ENCODE measurements at regions not wholly inside any gene's neighbourhood (a gene's known extent, or its start where the extent isn't known, plus 50 kb on each side); places are given as distances from the start of the nearest gene placed in this dataset.

DNA sequence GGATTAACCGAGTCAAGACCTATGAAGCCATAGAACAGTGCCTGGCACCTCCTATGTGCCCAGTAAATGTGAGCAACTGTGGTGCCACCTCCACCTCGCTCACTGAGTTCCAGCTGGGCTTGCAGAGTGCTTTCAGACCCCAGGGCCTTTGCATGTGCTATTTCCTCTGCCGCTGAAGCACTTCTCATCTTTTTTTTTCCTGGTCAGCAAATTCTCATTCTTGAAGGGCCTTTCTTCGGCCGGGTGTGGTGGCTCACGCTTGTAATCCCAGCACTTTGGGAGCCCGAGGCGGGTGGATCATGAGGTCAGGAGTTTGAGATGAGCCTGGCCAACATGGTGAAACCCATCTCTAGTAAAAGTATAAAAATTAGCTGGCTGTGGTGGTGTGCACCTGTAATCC is 76.5 kb downstream of the MSX1 start:
- Histone ChIP-seq H3K9me3 (ENCODE audit: low read depth) (no peaks in the 10 kb centered on the region), H3K4me2 (no peak overlapping the region), H3K9ac (no peak overlapping the region), H3K4me3 (no peak overlapping the region), H3K79me2 (ENCODE audit: low read depth) (no peaks in the 10 kb centered on the region), H2AFZ (replicated peaks) (no peak overlapping the region), H3K27ac (no peak overlapping the region), H3K27me3 (peaks cover 15% of the 10 kb centered on the region), H3K4me1 (no peaks in the 10 kb centered on the region), H3K36me3 (no peaks in the 10 kb centered on the region), H3F3A (ENCODE audit: low read depth) (no peaks in the 10 kb centered on the region), H4K20me1 (ENCODE audit: low read depth) (no peaks in the 10 kb centered on the region)
- H3K27ac Mint-ChIP-seq: no peak overlapping the region
- H3K36me3 Mint-ChIP-seq: no peaks in the 10 kb centered on the region
- peaks cover 9% of the 10 kb centered on the region for H3K27me3 Mint-ChIP-seq (ENCODE audit: insufficient read depth, low read depth)
- H3K4me1 Mint-ChIP-seq: no peaks in the 10 kb centered on the region
- H3K9me3 Mint-ChIP-seq: no peaks in the 10 kb centered on the region
- H3K4me3 Mint-ChIP-seq: no peak overlapping the region
- DNase-seq (ENCODE audit: low spot score): no peak
- TF ChIP-seq EZH2phosphoT487 (IDR thresholded peaks at IDR 0.05): no peak
- TF ChIP-seq EZH2 (IDR thresholded peaks at IDR 0.05): no peak
- TF ChIP-seq, protein P1, sequence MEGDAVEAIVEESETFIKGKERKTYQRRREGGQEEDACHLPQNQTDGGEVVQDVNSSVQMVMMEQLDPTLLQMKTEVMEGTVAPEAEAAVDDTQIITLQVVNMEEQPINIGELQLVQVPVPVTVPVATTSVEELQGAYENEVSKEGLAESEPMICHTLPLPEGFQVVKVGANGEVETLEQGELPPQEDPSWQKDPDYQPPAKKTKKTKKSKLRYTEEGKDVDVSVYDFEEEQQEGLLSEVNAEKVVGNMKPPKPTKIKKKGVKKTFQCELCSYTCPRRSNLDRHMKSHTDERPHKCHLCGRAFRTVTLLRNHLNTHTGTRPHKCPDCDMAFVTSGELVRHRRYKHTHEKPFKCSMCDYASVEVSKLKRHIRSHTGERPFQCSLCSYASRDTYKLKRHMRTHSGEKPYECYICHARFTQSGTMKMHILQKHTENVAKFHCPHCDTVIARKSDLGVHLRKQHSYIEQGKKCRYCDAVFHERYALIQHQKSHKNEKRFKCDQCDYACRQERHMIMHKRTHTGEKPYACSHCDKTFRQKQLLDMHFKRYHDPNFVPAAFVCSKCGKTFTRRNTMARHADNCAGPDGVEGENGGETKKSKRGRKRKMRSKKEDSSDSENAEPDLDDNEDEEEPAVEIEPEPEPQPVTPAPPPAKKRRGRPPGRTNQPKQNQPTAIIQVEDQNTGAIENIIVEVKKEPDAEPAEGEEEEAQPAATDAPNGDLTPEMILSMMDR (IDR thresholded peaks at IDR 0.05): no peak

DNA sequence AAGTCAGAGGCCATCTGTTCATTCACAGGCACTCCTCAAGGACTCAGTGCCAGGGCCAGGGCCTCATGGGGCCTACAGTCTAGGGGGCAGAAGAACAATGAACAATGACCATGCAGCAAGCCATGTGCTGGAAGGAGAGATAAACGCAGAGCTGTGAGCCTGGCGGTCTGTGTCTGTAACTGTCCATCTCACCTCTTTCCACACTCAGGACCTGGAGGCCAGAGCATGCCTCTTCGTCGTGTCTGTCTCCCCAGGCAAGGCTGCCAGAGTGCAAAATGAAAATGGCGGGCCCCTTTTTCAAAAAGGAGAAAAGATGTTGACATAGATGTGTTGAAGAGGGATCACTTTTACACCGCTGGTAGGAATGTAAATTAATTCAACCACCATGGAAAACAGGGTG is 78.5 kb downstream of the MSX1 start:
- no peaks in the 10 kb centered on the region for H3K36me3 Mint-ChIP-seq

DNA sequence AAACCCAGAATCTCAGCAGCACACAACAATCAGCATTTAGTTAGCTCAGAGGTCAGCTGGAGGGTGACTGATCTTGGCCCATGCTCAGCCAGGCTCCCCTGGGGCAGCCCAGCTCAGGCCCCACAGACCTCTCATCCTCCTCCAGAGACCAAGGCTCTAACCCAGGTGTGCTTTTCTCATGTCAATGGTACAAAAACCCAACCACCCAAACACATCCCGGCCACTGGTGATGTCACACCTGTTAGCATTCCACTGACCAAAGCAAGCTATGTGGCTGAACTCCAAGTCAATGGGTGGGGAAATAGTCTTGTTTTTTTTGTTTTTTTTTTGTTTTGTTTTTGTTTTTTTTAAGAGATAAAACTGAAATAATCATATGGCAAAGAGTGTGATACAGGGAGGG is 77.5 kb downstream of the CYTL1 start:
- Histone ChIP-seq H3F3A (ENCODE audit: low read depth) (no peaks in the 10 kb centered on the region), H3K27ac (no peak overlapping the region), H3K9ac (no peak overlapping the region), H3K4me3 (no peak overlapping the region), H3K9me3 (ENCODE audit: low read depth) (no peaks in the 10 kb centered on the region), H3K36me3 (no peaks in the 10 kb centered on the region), H2AFZ (replicated peaks) (no peak overlapping the region), H3K4me1 (no peaks in the 10 kb centered on the region), H3K79me2 (ENCODE audit: low read depth) (no peaks in the 10 kb centered on the region), H4K20me1 (ENCODE audit: low read depth) (no peaks in the 10 kb centered on the region), H3K27me3 (no peaks in the 10 kb centered on the region), H3K4me2 (no peak overlapping the region)
- Mint-ChIP-seq H3K9me3 (peaks cover 2% of the 10 kb centered on the region), H3K27ac (no peak overlapping the region), H3K4me3 (no peak overlapping the region), H3K4me1 (no peaks in the 10 kb centered on the region), H3K36me3 (no peaks in the 10 kb centered on the region), H3K27me3 (ENCODE audit: insufficient read depth, low read depth) (peaks cover 3% of the 10 kb centered on the region)
- no peak for DNase-seq (ENCODE audit: low spot score)
- TF ChIP-seq, protein P1 (IDR thresholded peaks at IDR 0.05): no peak
- TF ChIP-seq EZH2phosphoT487 (IDR thresholded peaks at IDR 0.05) (no peak), EZH2 (IDR thresholded peaks at IDR 0.05) (no peak)

More for the DNA sequence above, 78.5 kb downstream of the MSX1 start:
- Histone ChIP-seq H3K9me3 (ENCODE audit: low read depth) (no peaks in the 10 kb centered on the region), H4K20me1 (ENCODE audit: low read depth) (no peaks in the 10 kb centered on the region), H3K4me3 (no peak overlapping the region), H3K36me3 (no peaks in the 10 kb centered on the region), H3K4me1 (no peaks in the 10 kb centered on the region), H3K27me3 (peaks cover 10% of the 10 kb centered on the region), H3K79me2 (ENCODE audit: low read depth) (no peaks in the 10 kb centered on the region), H3K27ac (no peak overlapping the region), H3K4me2 (no peak overlapping the region), H3F3A (ENCODE audit: low read depth) (no peaks in the 10 kb centered on the region), H2AFZ (replicated peaks) (no peak overlapping the region), H3K9ac (no peak overlapping the region)
- no peaks in the 10 kb centered on the region for H3K9me3 Mint-ChIP-seq
- H3K4me1 Mint-ChIP-seq: no peaks in the 10 kb centered on the region
- no peak for DNase-seq (ENCODE audit: low spot score)
- no peak overlapping the region for H3K27ac Mint-ChIP-seq
- TF ChIP-seq EZH2 (IDR thresholded peaks at IDR 0.05): no peak
- TF ChIP-seq, protein P1 (IDR thresholded peaks at IDR 0.05): no peak
- TF ChIP-seq EZH2phosphoT487 (IDR thresholded peaks at IDR 0.05): no peak
- no peak overlapping the region for H3K4me3 Mint-ChIP-seq
- H3K27me3 Mint-ChIP-seq (ENCODE audit: insufficient read depth, low read depth): peaks cover 9% of the 10 kb centered on the region

Data from neural progenitor cell (in vitro differentiated cells).